Esophagus muscularis mucosa (tissue), 4 donors: ENCODE measurements at regions not wholly inside any gene's neighbourhood (a gene's known extent, or its start where the extent isn't known, plus 50 kb on each side); places are given as distances from the start of the nearest gene placed in this dataset.

Source experiments
- DNase-seq: peaks from one replicate; pipeline ENCODE4 v3.0.0-alpha.2; 2017; ENCODE audit errors: extremely low spot score
- H3K27ac ChIP-seq, 4 donors: fragments of 200-600 bp; sonication (generic); replicated peaks in 1 of 4; 1 replicate in 3 of 4; 2 replicates in 1 of 4; pipeline ENCODE4 v1.5.1; 2016 to 2019; ENCODE audit warnings: mild to moderate bottlenecking in 1 of 4
- H3K27me3 ChIP-seq, 4 donors: fragments of 200-600 bp; sonication (generic); one replicate each; pipeline versions ENCODE4 v1.5.1 to v1.6.0; 2016 to 2019
- H3K36me3 ChIP-seq, 4 donors: fragments of 200-600 bp; sonication (generic); one replicate each; pipeline ENCODE4 v1.5.1; 2016 to 2019
- H3K4me1 ChIP-seq, 4 donors: fragments of 200-600 bp; sonication (generic); one replicate each; pipeline ENCODE4 v1.5.1; 2016 to 2019
- H3K4me3 ChIP-seq, 4 donors: fragments of 200-600 bp; sonication (generic); 1 replicate in 2 of 4; 2 replicates in 2 of 4; pipeline ENCODE4 v1.5.1; 2016 to 2019; ENCODE audit warnings: mild to moderate bottlenecking in 4 of 4, moderate library complexity in 1 of 4
- H3K9me3 ChIP-seq, 4 donors: fragments of 200-600 bp; sonication (generic); 1 replicate in 3 of 4; 2 replicates in 1 of 4; pipeline ENCODE4 v1.5.1; 2016 to 2019
- CTCF ChIP-seq, 3 experiments: fragments of 200-600 bp in 2 of 3; fragments of 450-650 bp in 1 of 3; sonication (generic) in 2 of 3; IDR thresholded peaks; one replicate each; pipeline ENCODE4 v1.5.1; 2017 to 2019; ENCODE audit warnings: antibody characterized with exemption in 3 of 3, mild to moderate bottlenecking in 2 of 3, moderate library complexity in 1 of 3
- EP300 ChIP-seq: sonication (generic); formaldehyde crosslinking; IDR thresholded peaks from one replicate; pipeline ENCODE4 v1.6.1; 2017; ENCODE audit warnings: antibody characterized with exemption
- POLR2A ChIP-seq: fragments of 450-650 bp; IDR thresholded peaks from one replicate; pipeline ENCODE4 v1.6.1; 2017; ENCODE audit warnings: antibody characterized with exemption, moderate library complexity, mild to moderate bottlenecking, low read depth
- POLR2AphosphoS5 ChIP-seq, 2 donors: sonication (generic); formaldehyde crosslinking; IDR thresholded peaks; one replicate each; pipeline ENCODE4 v1.6.1; 2017; ENCODE audit warnings: antibody characterized with exemption in 2 of 2
- WGBS: methylation state at CpG from one replicate; pipeline ENCODE4 v1.1.5; 2018; 5-methylcytosine and 5-hydroxymethylcytosine counted together
- intact Hi-C: fragments of 100-400 bp; cut with DNase I; formaldehyde crosslinking; loops from one replicate; pipeline ENCODE4 v1.15.1; 2023

DNA sequence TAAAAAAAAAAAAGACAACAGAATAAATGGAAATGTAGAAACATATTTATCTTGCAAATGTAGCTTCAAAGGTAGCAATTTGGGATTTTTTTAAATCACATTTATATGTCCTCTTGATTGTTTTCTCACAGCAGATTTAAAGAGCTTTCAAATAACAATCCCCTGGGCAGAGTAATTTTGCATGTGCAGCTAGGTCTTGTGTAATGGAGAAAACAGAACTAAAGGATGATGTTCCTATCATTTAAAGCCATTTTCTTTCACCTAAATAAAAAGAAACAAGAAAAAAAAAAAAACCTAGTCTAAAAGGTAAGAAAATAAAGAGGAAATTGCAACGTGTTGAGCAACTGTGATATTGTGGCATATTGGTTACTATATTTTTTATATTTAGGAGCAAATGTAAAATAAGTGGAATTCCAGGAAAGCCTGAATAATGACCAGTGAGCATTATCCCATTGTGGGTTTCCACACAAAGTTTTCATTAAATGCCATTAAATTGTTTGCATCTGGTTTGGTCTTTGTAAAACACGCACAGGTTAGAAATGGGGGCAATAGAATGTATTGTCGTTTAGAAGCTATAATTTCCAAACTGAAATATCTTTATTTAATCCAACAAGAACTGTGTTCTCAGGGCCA lies 215.6 kb downstream of the SLC6A15 start:
- Histone ChIP-seq H3K4me1 (peaks cover 0 to under 1% (median 0%) of the 10 kb centered on the region in 4 donors), H3K36me3 (no peaks in the 10 kb centered on the region), H3K27ac (no peak overlapping the region), H3K27me3 (no peaks in the 10 kb centered on the region), H3K9me3 (no peaks in the 10 kb centered on the region), H3K4me3 (no peak overlapping the region)
- DNase-seq, result no peak
- intact Hi-C loops, result no loop called here
- 75% methylated on average over 3 of the region's 3 CpGs for WGBS
- TF ChIP-seq CTCF (IDR thresholded peaks at IDR 0.05) (no peak), EP300 (no peak), POLR2AphosphoS5 (IDR thresholded peaks at IDR 0.05) (no peak), POLR2A (no peak)

DNA sequence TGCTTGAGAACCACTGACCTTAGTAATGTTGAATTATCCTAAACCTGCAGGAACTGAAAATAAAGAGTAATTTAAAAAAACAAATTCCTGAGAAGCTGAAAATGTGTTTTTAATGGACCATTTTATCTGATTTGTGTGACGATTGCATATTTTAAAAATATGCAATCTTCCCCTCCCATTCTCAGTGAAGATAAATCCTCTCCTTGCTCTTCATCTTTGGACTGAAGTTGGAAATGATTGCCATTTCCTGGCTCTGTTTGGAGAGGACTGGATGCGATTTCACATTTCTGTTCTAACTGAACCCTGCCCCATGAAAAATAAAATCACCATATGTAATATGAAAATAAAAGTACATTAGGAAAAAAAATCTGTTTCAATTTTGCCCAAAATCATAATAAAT lies 216.3 kb downstream of the SLC6A15 start:
- Histone ChIP-seq H3K9me3 (no peaks in the 10 kb centered on the region), H3K27me3 (no peaks in the 10 kb centered on the region), H3K4me1 (peaks cover 0 to 6% (median 0%) of the 10 kb centered on the region in 4 donors), H3K36me3 (no peaks in the 10 kb centered on the region), H3K27ac (no peak overlapping the region), H3K4me3 (no peak overlapping the region)
- WGBS, result 74% methylated on average over 2 of the region's 2 CpGs
- intact Hi-C loops, result no loop called here
- DNase-seq, result no peak
- no peak for TF ChIP-seq CTCF (IDR thresholded peaks at IDR 0.05)

- intact Hi-C loops, result no loop called here
- H3K36me3 ChIP-seq, result no peaks in the 10 kb centered on the region
- H3K27ac ChIP-seq, result no peak overlapping the region
- no peaks in the 10 kb centered on the region for H3K27me3 ChIP-seq
- H3K9me3 ChIP-seq, result no peaks in the 10 kb centered on the region
- H3K4me3 ChIP-seq, result no peak overlapping the region
- DNase-seq, result no peak
- TF ChIP-seq POLR2AphosphoS5 (IDR thresholded peaks at IDR 0.05) (no peak), EP300 (no peak), POLR2A (no peak), CTCF (IDR thresholded peaks at IDR 0.05) (no peak)
- H3K4me1 ChIP-seq, result peaks cover 0 to 6% (median 0%) of the 10 kb centered on the region in 4 donors
Observed at GRCh38 chr12:84694116-84694515, 218.5 kb downstream of the SLC6A15 start.

- no peak overlapping the region for H3K4me3 ChIP-seq
- peaks cover 0 to 6% (median 0%) of the 10 kb centered on the region in 4 donors for H3K4me1 ChIP-seq
- DNase-seq, result no peak
- intact Hi-C loops, result no loop called here
- H3K36me3 ChIP-seq, result no peaks in the 10 kb centered on the region
- no peaks in the 10 kb centered on the region for H3K27me3 ChIP-seq
- H3K27ac ChIP-seq, result no peak overlapping the region
- TF ChIP-seq CTCF (IDR thresholded peaks at IDR 0.05) (no peak), POLR2A (no peak), EP300 (no peak), POLR2AphosphoS5 (IDR thresholded peaks at IDR 0.05) (no peak)
- no peaks in the 10 kb centered on the region for H3K9me3 ChIP-seq
Observed at GRCh38 chr12:84692071-84692470, 220.5 kb downstream of the SLC6A15 start.

DNA sequence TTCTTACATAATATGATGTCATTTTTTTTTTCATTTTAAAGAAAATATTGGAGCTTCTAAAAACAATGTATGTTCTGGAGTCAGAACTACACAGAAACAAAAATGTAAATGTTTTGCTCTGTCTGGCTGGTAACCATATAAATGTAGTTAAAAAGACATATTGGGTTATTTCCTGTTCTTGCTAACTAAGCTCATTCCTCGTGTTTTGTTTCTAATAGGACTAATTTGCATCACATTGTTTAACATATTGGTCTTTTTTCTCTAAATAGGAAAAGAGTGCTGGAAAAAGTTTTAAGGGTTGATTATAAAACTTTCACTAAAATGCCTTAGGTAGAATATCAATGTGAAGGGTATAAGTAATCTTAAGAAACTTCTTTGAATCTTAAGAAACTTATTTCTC lies 221.3 kb downstream of the SLC6A15 start:
- TF ChIP-seq POLR2AphosphoS5 (IDR thresholded peaks at IDR 0.05), result no peak
- H3K9me3 ChIP-seq, result no peaks in the 10 kb centered on the region
- 52% methylated on average over 1 of the region's 1 CpG for WGBS
- intact Hi-C loops, result no loop called here
- H3K36me3 ChIP-seq, result no peaks in the 10 kb centered on the region
- peaks cover 0 to 6% (median 0%) of the 10 kb centered on the region in 4 donors for H3K4me1 ChIP-seq
- no peak overlapping the region for H3K27ac ChIP-seq
- H3K27me3 ChIP-seq, result no peaks in the 10 kb centered on the region
- H3K4me3 ChIP-seq, result no peak overlapping the region
- DNase-seq, result no peak
